ENCODE measurements at regions not wholly inside any gene's neighbourhood (a gene's known extent, or its start where the extent isn't known, plus 50 kb on each side); places are given as distances from the start of the nearest gene placed in this dataset.

- DNase-seq, result no peak
Observed at GRCh38 chr13:76163761-76164160, 527.6 kb downstream of the LMO7 start.

- no peak for DNase-seq
Observed at GRCh38 chr13:76160961-76161925, 525.1 kb downstream of the LMO7 start.

- no peak for DNase-seq
Observed at GRCh38 chr13:76160506-76160905, 524.4 kb downstream of the LMO7 start.

GRCh38 chr13:76157926-76158325 is 521.8 kb downstream of the LMO7 start:
- no peak for DNase-seq

- DNase-seq, result no peak
Observed at GRCh38 chr13:76153239-76153638, 517.1 kb downstream of the LMO7 start.

GRCh38 chr13:76148926-76149325 is 512.8 kb downstream of the LMO7 start:
- no peak for DNase-seq

- DNase-seq, result no peak
Observed at GRCh38 chr13:76148374-76148773, 512.2 kb downstream of the LMO7 start.

- DNase-seq, result no peak
Observed at GRCh38 chr13:76132532-76132931, 496.4 kb downstream of the LMO7 start.

- no peak for DNase-seq
Observed at GRCh38 chr13:76131551-76131950, 495.4 kb downstream of the LMO7 start.

GRCh38 chr13:76129305-76130000 is 493.3 kb downstream of the LMO7 start:
- DNase-seq, result no peak

GRCh38 chr13:76127922-76128321 is 491.8 kb downstream of the LMO7 start:
- DNase-seq, result no peak

- no peak for DNase-seq
Observed at GRCh38 chr13:76123548-76123947, 487.4 kb downstream of the LMO7 start.

- DNase-seq, result no peak
Observed at GRCh38 chr13:76116751-76117360, 480.7 kb downstream of the LMO7 start.

- no peak for DNase-seq
Observed at GRCh38 chr13:76106763-76107162, 470.6 kb downstream of the LMO7 start.

- DNase-seq, result no peak
Observed at GRCh38 chr13:76094645-76095044, 458.5 kb downstream of the LMO7 start.

GRCh38 chr13:76091076-76091475 is 454.9 kb downstream of the LMO7 start:
- DNase-seq, result no peak

GRCh38 chr13:76086729-76087128 is 450.6 kb downstream of the LMO7 start:
- no peak for DNase-seq

GRCh38 chr13:76067850-76068249 is 431.7 kb downstream of the LMO7 start:
- no peak for DNase-seq

- no peak for DNase-seq
Observed at GRCh38 chr13:76053181-76053580, 417.1 kb downstream of the LMO7 start.

GRCh38 chr13:76049376-76049746 is 413.2 kb downstream of the LMO7 start:
- no peak for DNase-seq

GRCh38 chr13:76048675-76049375 is 412.7 kb downstream of the LMO7 start:
- no peak for DNase-seq

- DNase-seq, result no peak
Observed at GRCh38 chr13:76048131-76048530, 412.0 kb downstream of the LMO7 start.

- no peak for DNase-seq
Observed at GRCh38 chr13:76043874-76044273, 407.7 kb downstream of the LMO7 start.
